Smooth muscle cell (in vitro differentiated cells): ENCODE measurements at regions not wholly inside any gene's neighbourhood (a gene's known extent, or its start where the extent isn't known, plus 50 kb on each side); places are given as distances from the start of the nearest gene placed in this dataset.

Experiments used
- DNase-seq: peaks from one replicate; lab custom pipeline; 2025; ENCODE audit not compliant: unreplicated experiment; lab: John Stamatoyannopoulos, UW
- H2AFZ ChIP-seq: fragments of 200-600 bp; sonication (generic); 2 replicates; pipeline ENCODE4 v1.6.0; 2016; ENCODE audit warnings: antibody characterized with exemption, low read depth, mild to moderate bottlenecking
- H3F3A ChIP-seq: fragments of 200-600 bp; sonication (generic); 2 replicates; pipeline ENCODE4 v1.6.0; 2017; ENCODE audit warnings: antibody characterized with exemption, low read depth
- H3K27ac ChIP-seq: fragments of 200-600 bp; sonication (generic); 2 replicates; pipeline ENCODE4 v1.5.1; 2016; ENCODE audit warnings: low read depth, mild to moderate bottlenecking
- H3K27me3 ChIP-seq: fragments of 200-600 bp; sonication (generic); 2 replicates; pipeline ENCODE4 v1.6.1; 2016; ENCODE audit warnings: low read depth, mild to moderate bottlenecking
- H3K36me3 ChIP-seq: fragments of 200-600 bp; sonication (generic); 2 replicates; pipeline ENCODE4 v1.5.1; 2016; ENCODE audit warnings: low read depth
- H3K4me1 ChIP-seq: fragments of 200-600 bp; sonication (generic); 2 replicates; pipeline ENCODE4 v1.5.1; 2016; ENCODE audit warnings: low read depth
- H3K4me2 ChIP-seq: fragments of 200-600 bp; sonication (generic); 2 replicates; pipeline ENCODE4 v1.6.0; 2016; ENCODE audit warnings: mild to moderate bottlenecking
- H3K4me3 ChIP-seq: fragments of 200-600 bp; sonication (generic); 2 replicates; pipeline ENCODE4 v1.5.1; 2016; ENCODE audit warnings: mild to moderate bottlenecking
- H3K79me2 ChIP-seq: fragments of 200-600 bp; sonication (generic); 2 replicates; pipeline ENCODE4 v1.6.0; 2016; ENCODE audit warnings: low read depth, mild to moderate bottlenecking
- H3K9ac ChIP-seq: fragments of 200-600 bp; sonication (generic); 2 replicates; pipeline ENCODE4 v1.6.0; 2016; ENCODE audit warnings: low read depth
- H3K9me3 ChIP-seq: fragments of 200-600 bp; sonication (generic); replicated peaks from 2 replicates; pipeline ENCODE4 v1.5.1; 2016; ENCODE audit warnings: low read depth
- H4K20me1 ChIP-seq: fragments of 200-600 bp; sonication (generic); 2 replicates; pipeline ENCODE4 v1.6.0; 2016; ENCODE audit warnings: low read depth
- WGBS: methylation state at CpG from one replicate; pipeline ENCODE4 v1.1.7; 2016; ENCODE audit warnings: low lambda C conversion rate; 5-methylcytosine and 5-hydroxymethylcytosine counted together
- TF ChIP-seq, protein P1 (sequence below): fragments of 200-600 bp; sonication (generic); IDR thresholded peaks from 2 replicates; pipeline ENCODE4 v1.5.1; 2017; ENCODE audit warnings: borderline replicate concordance, mild to moderate bottlenecking, antibody characterized with exemption; ENCODE audit not compliant: insufficient read depth, poor library complexity, severe bottlenecking

GRCh38 chr5:153899746-153900145 is 139.0 kb downstream of the FAM114A2 start:
- H3K27me3 ChIP-seq: no peaks in the 10 kb centered on the region
- TF ChIP-seq, protein P1, sequence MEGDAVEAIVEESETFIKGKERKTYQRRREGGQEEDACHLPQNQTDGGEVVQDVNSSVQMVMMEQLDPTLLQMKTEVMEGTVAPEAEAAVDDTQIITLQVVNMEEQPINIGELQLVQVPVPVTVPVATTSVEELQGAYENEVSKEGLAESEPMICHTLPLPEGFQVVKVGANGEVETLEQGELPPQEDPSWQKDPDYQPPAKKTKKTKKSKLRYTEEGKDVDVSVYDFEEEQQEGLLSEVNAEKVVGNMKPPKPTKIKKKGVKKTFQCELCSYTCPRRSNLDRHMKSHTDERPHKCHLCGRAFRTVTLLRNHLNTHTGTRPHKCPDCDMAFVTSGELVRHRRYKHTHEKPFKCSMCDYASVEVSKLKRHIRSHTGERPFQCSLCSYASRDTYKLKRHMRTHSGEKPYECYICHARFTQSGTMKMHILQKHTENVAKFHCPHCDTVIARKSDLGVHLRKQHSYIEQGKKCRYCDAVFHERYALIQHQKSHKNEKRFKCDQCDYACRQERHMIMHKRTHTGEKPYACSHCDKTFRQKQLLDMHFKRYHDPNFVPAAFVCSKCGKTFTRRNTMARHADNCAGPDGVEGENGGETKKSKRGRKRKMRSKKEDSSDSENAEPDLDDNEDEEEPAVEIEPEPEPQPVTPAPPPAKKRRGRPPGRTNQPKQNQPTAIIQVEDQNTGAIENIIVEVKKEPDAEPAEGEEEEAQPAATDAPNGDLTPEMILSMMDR: no peak
- no peaks in the 10 kb centered on the region for H3K79me2 ChIP-seq
- peaks cover 5% of the 10 kb centered on the region for H3K4me1 ChIP-seq
- no peaks in the 10 kb centered on the region for H3K9me3 ChIP-seq
- H3K27ac ChIP-seq: no peak overlapping the region
- no peaks in the 10 kb centered on the region for H4K20me1 ChIP-seq
- H3K4me3 ChIP-seq: no peak overlapping the region
- H3F3A ChIP-seq: no peaks in the 10 kb centered on the region
- no peak for DNase-seq
- no peak overlapping the region for H2AFZ ChIP-seq
- H3K36me3 ChIP-seq: no peaks in the 10 kb centered on the region
- no peak overlapping the region for H3K4me2 ChIP-seq
- no peak overlapping the region for H3K9ac ChIP-seq
- 72% methylated on average over 4 of the region's 4 CpGs for WGBS

DNA sequence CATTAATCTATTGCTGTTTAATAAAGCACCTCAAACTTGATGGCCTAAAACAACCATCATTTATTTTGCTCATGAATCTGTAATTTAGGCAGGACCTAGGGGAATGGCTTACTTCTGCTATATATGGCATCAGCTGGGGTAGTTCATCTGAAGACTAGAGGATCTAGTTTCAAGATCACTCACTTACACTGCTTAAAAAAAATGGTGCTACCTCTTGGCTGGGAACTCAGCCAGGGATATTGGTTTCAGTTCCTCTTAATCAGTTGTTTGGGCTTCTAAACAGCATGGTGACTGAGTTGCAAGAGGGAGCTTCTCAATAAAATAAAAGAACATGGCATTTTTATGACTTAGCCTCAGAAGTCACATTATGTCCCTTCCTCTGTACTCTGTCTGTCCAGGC is 142.0 kb downstream of the FAM114A2 start:
- H3K4me3 ChIP-seq: no peak overlapping the region
- no peaks in the 10 kb centered on the region for H3K9me3 ChIP-seq
- peaks cover 10% of the 10 kb centered on the region for H3K4me1 ChIP-seq
- no peaks in the 10 kb centered on the region for H3K27me3 ChIP-seq
- TF ChIP-seq, protein P1: no peak
- H3F3A ChIP-seq: no peaks in the 10 kb centered on the region
- no peak overlapping the region for H2AFZ ChIP-seq
- no peak overlapping the region for H3K9ac ChIP-seq
- H3K36me3 ChIP-seq: no peaks in the 10 kb centered on the region
- no peak overlapping the region for H3K27ac ChIP-seq
- H3K79me2 ChIP-seq: no peaks in the 10 kb centered on the region
- H3K4me2 ChIP-seq: no peak overlapping the region
- DNase-seq: no peak
- no peaks in the 10 kb centered on the region for H4K20me1 ChIP-seq

DNA sequence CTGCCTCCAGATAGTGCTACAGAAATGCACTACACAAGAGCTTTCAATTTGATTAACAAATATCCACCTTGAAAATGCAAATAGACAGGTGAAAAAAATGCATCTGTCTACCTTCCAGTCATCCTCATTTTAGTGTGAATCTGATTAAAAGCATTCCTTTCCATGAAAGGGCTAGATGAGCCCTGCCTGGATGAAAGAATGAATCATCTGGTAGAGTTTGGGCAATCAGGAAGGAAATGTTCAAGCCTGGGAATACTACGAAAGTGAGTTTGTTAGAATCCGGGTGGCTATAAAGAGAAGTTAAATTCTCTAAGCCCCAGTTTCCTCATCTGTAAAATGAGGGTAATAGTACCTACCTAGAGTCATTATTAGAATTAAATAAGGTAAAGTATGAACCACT is 142.6 kb downstream of the FAM114A2 start:
- peaks cover 10% of the 10 kb centered on the region for H3K4me1 ChIP-seq
- no peak overlapping the region for H3K4me2 ChIP-seq
- H3K27me3 ChIP-seq: no peaks in the 10 kb centered on the region
- TF ChIP-seq, protein P1: no peak
- no peak overlapping the region for H3K9ac ChIP-seq
- no peak overlapping the region for H3K27ac ChIP-seq
- H3K4me3 ChIP-seq: no peak overlapping the region
- no peaks in the 10 kb centered on the region for H3F3A ChIP-seq
- no peaks in the 10 kb centered on the region for H3K79me2 ChIP-seq
- no peaks in the 10 kb centered on the region for H3K9me3 ChIP-seq
- H4K20me1 ChIP-seq: no peaks in the 10 kb centered on the region
- H3K36me3 ChIP-seq: no peaks in the 10 kb centered on the region
- no peak overlapping the region for H2AFZ ChIP-seq
- no peak for DNase-seq
- 27% methylated on average over 2 of the region's 2 CpGs for WGBS

GRCh38 chr5:153895266-153895665 is 143.4 kb downstream of the FAM114A2 start:
- no peak overlapping the region for H3K9ac ChIP-seq
- TF ChIP-seq, protein P1: no peak
- WGBS: 76% methylated on average over 3 of the region's 3 CpGs

More at GRCh38 chr5:153895266-153895665, 143.4 kb downstream of the FAM114A2 start:
- Histone ChIP-seq H3K4me3 (no peak overlapping the region), H2AFZ (no peak overlapping the region), H3K4me1 (peaks cover 6% of the 10 kb centered on the region), H3K36me3 (no peaks in the 10 kb centered on the region), H3K9me3 (no peaks in the 10 kb centered on the region), H4K20me1 (no peaks in the 10 kb centered on the region), H3K4me2 (no peak overlapping the region), H3K27me3 (no peaks in the 10 kb centered on the region), H3K27ac (no peak overlapping the region), H3K79me2 (no peaks in the 10 kb centered on the region), H3F3A (no peaks in the 10 kb centered on the region)
- DNase-seq: no peak
